Choroid plexus epithelial cell (primary cell): ENCODE measurements at regions not wholly inside any gene's neighbourhood (a gene's known extent, or its start where the extent isn't known, plus 50 kb on each side); places are given as distances from the start of the nearest gene placed in this dataset.
A peak's percentile ranks its signal among the peaks of the same experiment; 100 is the strongest.
"Not testable (repeated sequence)": the region's sequence is repeated elsewhere in the genome, so short reads cannot be mapped to it uniquely, and the experiment has no call there.

Experiments used
- DNase-seq: peaks from one replicate; pipeline ENCODE4 v3.0.0-alpha.2; 2010; ENCODE audit warnings: low read depth
- H3K4me3 ChIP-seq: 2 replicates; pipeline ENCODE4 v1.5.1; 2011; ENCODE audit warnings: low read depth, mild to moderate bottlenecking, control low read depth, low read length, moderate library complexity
- CTCF ChIP-seq: conservative IDR thresholded peaks from 2 replicates; pipeline ENCODE4 v1.5.1; 2011; ENCODE audit warnings: low read depth, mild to moderate bottlenecking, control low read depth, inconsistent platforms, low read length, moderate library complexity

GRCh38 chr7:145735061-145735460 is 381.5 kb upstream of the CNTNAP2 start:
- no peak for TF ChIP-seq CTCF
- no peak for DNase-seq
- no peak overlapping the region for H3K4me3 ChIP-seq

- TF ChIP-seq CTCF: no peak
- no peak overlapping the region for H3K4me3 ChIP-seq
- DNase-seq: no peak
Observed at GRCh38 chr7:145732521-145732920, 384.1 kb upstream of the CNTNAP2 start.

GRCh38 chr7:145729691-145730090 is 386.9 kb upstream of the CNTNAP2 start:
- H3K4me3 ChIP-seq: no peak overlapping the region
- peak; percentile 35 for DNase-seq

GRCh38 chr7:145718129-145718528 is 398.5 kb upstream of the CNTNAP2 start:
- H3K4me3 ChIP-seq: no peak overlapping the region
- TF ChIP-seq CTCF: no peak
- DNase-seq: no peak

More at GRCh38 chr7:145729691-145730090, 386.9 kb upstream of the CNTNAP2 start:
- no peak for TF ChIP-seq CTCF

GRCh38 chr7:145700488-145700887 is 416.1 kb upstream of the CNTNAP2 start:
- no peak for TF ChIP-seq CTCF
- no peak for DNase-seq
- H3K4me3 ChIP-seq: no peak overlapping the region

GRCh38 chr7:145698526-145699262 is 417.9 kb upstream of the CNTNAP2 start:
- no peak overlapping the region for H3K4me3 ChIP-seq
- TF ChIP-seq CTCF: no peak
- peak; percentile 1 for DNase-seq

- not testable (repeated sequence) for H3K4me3 ChIP-seq, DNase-seq
Observed at GRCh38 chr7:145697412-145698107, 419.0 kb upstream of the CNTNAP2 start.
